ENCODE measurements at regions not wholly inside any gene's neighbourhood (a gene's known extent, or its start where the extent isn't known, plus 50 kb on each side); places are given as distances from the start of the nearest gene placed in this dataset.

DNA sequence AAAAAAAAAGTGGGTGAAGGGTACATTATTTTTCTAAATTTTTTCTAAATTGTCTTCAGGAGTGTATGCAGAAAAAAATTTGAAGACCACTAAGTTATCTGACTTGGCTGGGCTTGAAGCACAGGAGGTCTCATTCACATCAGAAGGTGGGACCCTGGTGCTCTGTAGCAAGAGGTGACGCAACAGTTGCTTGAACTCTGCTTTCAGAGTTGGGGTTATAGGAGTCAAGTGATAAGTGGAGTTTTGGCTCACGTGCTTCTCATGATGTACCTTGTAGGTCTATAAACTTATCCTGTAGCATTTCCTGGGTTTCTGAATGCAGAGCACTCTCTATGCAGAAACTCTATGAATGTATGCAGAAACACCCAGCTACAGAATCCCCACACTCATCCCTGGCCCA, 58.5 kb upstream of the FOXC1 start:
- Histone ChIP-seq H3K27ac (no peak overlapping the region), H3K4me1 (peaks cover 0 to 6% (median 3%) of the 10 kb centered on the region in 4 donors), H3K27me3 (no peaks in the 10 kb centered on the region), H3K9me3 (no peaks in the 10 kb centered on the region), H3K36me3 (no peaks in the 10 kb centered on the region), H3K4me3 (no peak overlapping the region)
- intact Hi-C loops (cut with DNase I) = no loop called here
- TF ChIP-seq EP300 (IDR thresholded peaks at IDR 0.05) (no peak), POLR2AphosphoS5 (IDR thresholded peaks at IDR 0.05) (no peak), CTCF (IDR thresholded peaks at IDR 0.05) (no peak), POLR2A (IDR thresholded peaks at IDR 0.05) (no peak)
- 91 to 93% methylated on average over 2 of the region's 2 CpGs for WGBS, 2 donors
- DNase-seq = no peak

GRCh38 chr6:1552296-1552761, 57.4 kb upstream of the FOXC1 start:
- no peak overlapping the region for H3K27ac ChIP-seq
- TF ChIP-seq POLR2A (IDR thresholded peaks at IDR 0.05) (no peak), POLR2AphosphoS5 (IDR thresholded peaks at IDR 0.05) (no peak), EP300 (IDR thresholded peaks at IDR 0.05) (no peak), CTCF (IDR thresholded peaks at IDR 0.05) (no peak)
- DNase-seq = no peak
- intact Hi-C loops (cut with DNase I) = no loop called here
- H3K27me3 ChIP-seq = no peaks in the 10 kb centered on the region
- peaks cover 0 to 6% (median 3%) of the 10 kb centered on the region in 4 donors for H3K4me1 ChIP-seq
- no peak overlapping the region for H3K4me3 ChIP-seq
- H3K36me3 ChIP-seq = no peaks in the 10 kb centered on the region
- no peaks in the 10 kb centered on the region for H3K9me3 ChIP-seq
- 38 to 69% methylated on average over 4 of the region's 4 CpGs for WGBS, 2 donors

DNA sequence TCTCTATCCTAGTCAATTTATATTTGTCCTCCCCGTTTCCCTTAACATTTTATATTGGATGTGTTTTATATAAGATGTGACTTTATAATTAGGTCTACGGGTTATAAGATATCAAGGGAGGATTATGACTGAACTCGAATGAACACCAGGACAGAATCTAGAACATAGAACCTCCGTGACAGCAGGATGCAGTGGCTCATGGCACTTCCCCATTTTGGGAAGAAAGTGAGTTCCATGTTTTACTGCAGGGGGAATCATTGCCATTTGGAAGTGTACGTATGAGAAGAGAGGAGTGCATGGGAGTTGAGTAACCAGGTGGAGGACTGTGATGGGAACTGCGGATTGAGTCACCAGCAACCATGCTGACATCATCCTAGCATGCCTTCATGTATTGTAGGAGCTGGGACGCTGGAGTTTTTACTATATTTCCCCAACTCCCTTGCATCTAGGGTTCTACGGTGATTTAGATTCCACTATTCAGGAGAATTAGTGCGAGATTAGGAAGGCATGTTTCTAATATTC, 56.1 kb upstream of the FOXC1 start:
- H3K4me1 ChIP-seq = peaks cover 0 to 6% (median 3%) of the 10 kb centered on the region in 4 donors
- no peak overlapping the region for H3K4me3 ChIP-seq
- H3K36me3 ChIP-seq = no peaks in the 10 kb centered on the region
- 90 to 93% methylated on average over 9 of the region's 9 CpGs for WGBS, 2 donors
- TF ChIP-seq CTCF (IDR thresholded peaks at IDR 0.05) (no peak), POLR2A (IDR thresholded peaks at IDR 0.05) (no peak), EP300 (IDR thresholded peaks at IDR 0.05) (no peak), POLR2AphosphoS5 (IDR thresholded peaks at IDR 0.05) (no peak)
- H3K9me3 ChIP-seq = no peaks in the 10 kb centered on the region
- H3K27me3 ChIP-seq = no peaks in the 10 kb centered on the region
- no peak for DNase-seq
- intact Hi-C loops (cut with DNase I) = no loop called here
- H3K27ac ChIP-seq = no peak overlapping the region

GRCh38 chr6:1554141-1554475, 55.6 kb upstream of the FOXC1 start:
- H3K27me3 ChIP-seq = no peaks in the 10 kb centered on the region
- peak overlapping the region in 3 of 4 donors; percentile 50 to 61 (median 58) for H3K4me3 ChIP-seq
- TF ChIP-seq POLR2A (IDR thresholded peaks at IDR 0.05) (no peak), EP300 (IDR thresholded peaks at IDR 0.05) (no peak)
- H3K27ac ChIP-seq = peak overlapping the region in 1 of 4 donors; percentile 63
- no peaks in the 10 kb centered on the region for H3K36me3 ChIP-seq
- 76 to 85% methylated on average over 8 of the region's 8 CpGs for WGBS, 2 donors
- DNase-seq = no peak
- intact Hi-C loops (cut with DNase I) = no loop called here
- H3K4me1 ChIP-seq = peaks cover 0 to 6% (median 3%) of the 10 kb centered on the region in 4 donors
- no peaks in the 10 kb centered on the region for H3K9me3 ChIP-seq

GRCh38 chr6:1554476-1555310, 55.0 kb upstream of the FOXC1 start:
- no peaks in the 10 kb centered on the region for H3K9me3 ChIP-seq
- no peaks in the 10 kb centered on the region for H3K27me3 ChIP-seq
- H3K27ac ChIP-seq = peak overlapping the region; percentile 63 to 66 (median 64)
- 27 to 42% methylated on average over 46 of the region's 46 CpGs for WGBS, 2 donors
- intact Hi-C loops (cut with DNase I) = no loop called here
- H3K4me3 ChIP-seq = peak overlapping the region; percentile 50 to 61 (median 56)
- DNase-seq = peak; percentile 86
- peaks cover 0 to 6% (median 3%) of the 10 kb centered on the region in 4 donors for H3K4me1 ChIP-seq
- TF ChIP-seq CTCF (IDR thresholded peaks at IDR 0.05) = peak; percentile 13 to 78 (median 38)
- no peak for TF ChIP-seq EP300 (IDR thresholded peaks at IDR 0.05)
- peak in 2 of 4 donors; percentile 7 to 41 for TF ChIP-seq POLR2AphosphoS5 (IDR thresholded peaks at IDR 0.05)
- TF ChIP-seq POLR2A (IDR thresholded peaks at IDR 0.05) = no peak
- no peaks in the 10 kb centered on the region for H3K36me3 ChIP-seq
